Breast epithelium (tissue), 4 donors: ENCODE measurements at regions not wholly inside any gene's neighbourhood (a gene's known extent, or its start where the extent isn't known, plus 50 kb on each side); places are given as distances from the start of the nearest gene placed in this dataset.

Source experiments
- DNase-seq, 2 donors: peaks; one replicate each; pipeline ENCODE4 v3.0.0-alpha.2; 2019; ENCODE audit warnings: low spot score in 2 of 2
- H3K27ac ChIP-seq, 2 donors: fragments of 200-600 bp; sonication (generic) in 1 of 2; one replicate each; pipeline ENCODE4 v1.5.1; 2016 to 2019; ENCODE audit warnings: mild to moderate bottlenecking in 1 of 2
- H3K27me3 ChIP-seq, 2 donors: fragments of 200-600 bp; sonication (generic) in 1 of 2; one replicate each; pipeline versions ENCODE4 v1.5.1 to v1.6.0; 2017 to 2019; ENCODE audit warnings: control low read depth in 1 of 2, mild to moderate bottlenecking in 1 of 2
- H3K36me3 ChIP-seq: fragments of 200-600 bp; one replicate; pipeline ENCODE4 v1.5.1; 2019
- H3K4me1 ChIP-seq, 2 donors: fragments of 200-600 bp; sonication (generic); one replicate each; pipeline ENCODE4 v1.5.1; 2016 to 2019; ENCODE audit warnings: control low read depth in 1 of 2
- H3K4me3 ChIP-seq, 3 donors: fragments of 200-600 bp; sonication (generic); 1 replicate in 2 of 3; 2 replicates in 1 of 3; pipeline ENCODE4 v1.5.1; 2016 to 2019; ENCODE audit warnings: mild to moderate bottlenecking in 3 of 3, moderate library complexity in 2 of 3
- H3K9me3 ChIP-seq, 2 donors: fragments of 200-600 bp; sonication (generic) in 1 of 2; one replicate each; pipeline ENCODE4 v1.5.1; 2016 to 2019; ENCODE audit warnings: control low read depth in 1 of 2
- POLR2A ChIP-seq: fragments of 450-650 bp; IDR thresholded peaks from one replicate; pipeline ENCODE4 v1.6.1; 2016; ENCODE audit warnings: antibody characterized with exemption, mild to moderate bottlenecking, moderate library complexity
- POLR2AphosphoS5 ChIP-seq, 3 donors: sonication (generic); formaldehyde crosslinking; IDR thresholded peaks; one replicate each; pipeline ENCODE4 v1.6.1; 2017; ENCODE audit warnings: antibody characterized with exemption in 3 of 3
- intact Hi-C: fragments of 100-400 bp; cut with DNase I; formaldehyde crosslinking; loops from one replicate; pipeline ENCODE4 v1.15.1; 2023; ENCODE audit warnings: low total_unique reads
- TF ChIP-seq, protein P1 (sequence below), 3 donors: fragments of 450-650 bp; IDR thresholded peaks; one replicate each; pipeline ENCODE4 v1.5.1; 2016 to 2017; ENCODE audit warnings: antibody characterized with exemption in 3 of 3, mild to moderate bottlenecking in 3 of 3, moderate library complexity in 3 of 3

DNA sequence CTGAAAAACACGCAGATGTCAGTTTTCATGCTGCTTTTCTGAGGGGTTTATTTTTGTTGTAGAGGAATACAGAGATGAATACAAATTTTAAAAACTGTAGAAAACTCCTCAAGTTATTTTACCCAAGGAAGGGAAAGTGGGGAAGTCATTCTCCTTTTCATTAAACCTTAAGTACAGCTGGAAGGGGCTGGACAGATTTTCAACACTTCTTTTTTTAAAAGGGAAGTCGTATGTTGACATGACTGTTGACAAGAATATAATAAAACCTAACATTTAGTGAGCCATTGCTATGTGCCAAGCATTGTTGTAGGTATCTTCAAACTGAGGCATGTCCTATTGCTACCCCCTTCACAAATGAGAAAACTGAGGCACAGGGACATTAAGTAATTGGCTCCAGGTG is 235.7 kb upstream of the ELL2 start:
- Histone ChIP-seq H3K9me3 (no peaks in the 10 kb centered on the region), H3K36me3 (no peaks in the 10 kb centered on the region), H3K27ac (no peak overlapping the region), H3K4me1 (no peaks in the 10 kb centered on the region), H3K4me3 (no peak overlapping the region), H3K27me3 (no peaks in the 10 kb centered on the region)
- intact Hi-C loops: no loop called here
- DNase-seq: no peak
- TF ChIP-seq, protein P1, sequence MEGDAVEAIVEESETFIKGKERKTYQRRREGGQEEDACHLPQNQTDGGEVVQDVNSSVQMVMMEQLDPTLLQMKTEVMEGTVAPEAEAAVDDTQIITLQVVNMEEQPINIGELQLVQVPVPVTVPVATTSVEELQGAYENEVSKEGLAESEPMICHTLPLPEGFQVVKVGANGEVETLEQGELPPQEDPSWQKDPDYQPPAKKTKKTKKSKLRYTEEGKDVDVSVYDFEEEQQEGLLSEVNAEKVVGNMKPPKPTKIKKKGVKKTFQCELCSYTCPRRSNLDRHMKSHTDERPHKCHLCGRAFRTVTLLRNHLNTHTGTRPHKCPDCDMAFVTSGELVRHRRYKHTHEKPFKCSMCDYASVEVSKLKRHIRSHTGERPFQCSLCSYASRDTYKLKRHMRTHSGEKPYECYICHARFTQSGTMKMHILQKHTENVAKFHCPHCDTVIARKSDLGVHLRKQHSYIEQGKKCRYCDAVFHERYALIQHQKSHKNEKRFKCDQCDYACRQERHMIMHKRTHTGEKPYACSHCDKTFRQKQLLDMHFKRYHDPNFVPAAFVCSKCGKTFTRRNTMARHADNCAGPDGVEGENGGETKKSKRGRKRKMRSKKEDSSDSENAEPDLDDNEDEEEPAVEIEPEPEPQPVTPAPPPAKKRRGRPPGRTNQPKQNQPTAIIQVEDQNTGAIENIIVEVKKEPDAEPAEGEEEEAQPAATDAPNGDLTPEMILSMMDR (IDR thresholded peaks at IDR 0.05): no peak
- TF ChIP-seq POLR2AphosphoS5 (IDR thresholded peaks at IDR 0.05) (no peak), POLR2A (no peak)

DNA sequence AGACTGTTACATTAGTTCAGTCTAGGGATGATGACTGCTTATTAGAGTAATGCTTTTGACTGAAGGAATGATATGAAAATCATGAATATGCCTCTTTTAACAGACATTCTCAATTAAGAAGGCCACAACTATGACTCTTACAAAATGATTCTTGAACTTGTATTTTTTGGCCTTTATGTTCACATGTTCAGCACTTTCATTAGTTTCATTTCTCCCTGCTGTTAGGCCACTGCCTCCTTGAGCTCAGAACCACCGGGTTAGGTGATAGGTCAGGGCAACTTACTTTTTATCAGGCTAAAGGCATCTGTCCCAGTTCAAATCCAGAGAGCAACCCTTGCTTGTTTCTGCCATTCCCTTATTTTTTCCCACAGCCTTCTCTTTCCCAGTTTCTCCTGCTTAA is 235.2 kb upstream of the ELL2 start:
- DNase-seq: no peak
- TF ChIP-seq POLR2A: no peak
- TF ChIP-seq, protein P1 (IDR thresholded peaks at IDR 0.05): no peak
- no peak for TF ChIP-seq POLR2AphosphoS5 (IDR thresholded peaks at IDR 0.05)
- Histone ChIP-seq H3K9me3 (no peaks in the 10 kb centered on the region), H3K4me1 (no peaks in the 10 kb centered on the region), H3K4me3 (no peak overlapping the region), H3K27ac (no peak overlapping the region), H3K36me3 (no peaks in the 10 kb centered on the region), H3K27me3 (no peaks in the 10 kb centered on the region)
- intact Hi-C loops: no loop called here

DNA sequence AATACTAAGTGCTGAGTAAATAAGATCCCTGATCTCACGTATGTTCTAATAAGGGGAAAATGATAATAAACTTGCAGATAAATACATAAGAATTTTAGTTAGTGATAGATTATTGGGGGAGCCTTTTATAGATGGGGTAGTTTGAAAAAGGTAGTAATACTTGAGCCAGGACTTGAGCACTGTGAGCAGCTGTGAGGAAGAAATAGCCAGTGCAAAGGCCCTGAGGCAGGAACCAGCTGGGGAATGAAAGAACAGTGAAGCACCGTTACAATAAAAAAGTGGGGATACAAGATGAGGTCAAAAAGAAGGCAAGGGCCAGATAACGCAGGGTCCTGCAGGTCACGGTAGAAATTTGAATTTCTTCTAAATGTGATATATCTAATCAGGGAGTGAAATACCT is 234.8 kb upstream of the ELL2 start:
- no peaks in the 10 kb centered on the region for H3K27me3 ChIP-seq
- H3K9me3 ChIP-seq: no peaks in the 10 kb centered on the region
- no peak for TF ChIP-seq POLR2A
- no peak for TF ChIP-seq POLR2AphosphoS5 (IDR thresholded peaks at IDR 0.05)
- TF ChIP-seq, protein P1 (IDR thresholded peaks at IDR 0.05): no peak
- H3K27ac ChIP-seq: no peak overlapping the region
- no peak for DNase-seq
- H3K4me1 ChIP-seq: no peaks in the 10 kb centered on the region
- H3K4me3 ChIP-seq: no peak overlapping the region
- intact Hi-C loops: no loop called here
- H3K36me3 ChIP-seq: no peaks in the 10 kb centered on the region

DNA sequence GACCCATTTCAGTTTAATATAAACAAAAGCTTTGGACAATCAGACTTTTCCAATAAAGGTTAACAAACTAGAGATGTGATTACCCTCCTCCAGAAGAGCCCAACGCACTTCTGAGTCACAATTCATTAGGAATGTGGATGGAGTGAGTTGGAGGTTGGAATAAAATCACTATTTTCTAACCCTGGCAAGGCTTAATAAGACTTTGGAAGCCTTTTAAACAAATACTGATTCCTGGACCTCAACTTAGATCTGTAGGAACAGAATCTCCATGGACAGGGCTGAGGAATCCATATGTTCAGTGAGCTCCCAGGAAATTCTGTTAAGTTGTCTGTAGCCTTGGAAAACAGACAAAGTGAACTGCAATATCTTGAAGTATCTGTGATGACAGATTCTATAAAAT is 233.5 kb upstream of the ELL2 start:
- H3K27ac ChIP-seq: no peak overlapping the region
- H3K27me3 ChIP-seq: no peaks in the 10 kb centered on the region
- H3K36me3 ChIP-seq: no peaks in the 10 kb centered on the region
- TF ChIP-seq, protein P1 (IDR thresholded peaks at IDR 0.05): no peak
- TF ChIP-seq POLR2A (no peak), POLR2AphosphoS5 (IDR thresholded peaks at IDR 0.05) (no peak)
- no peaks in the 10 kb centered on the region for H3K4me1 ChIP-seq
- no peak overlapping the region for H3K4me3 ChIP-seq
- no peaks in the 10 kb centered on the region for H3K9me3 ChIP-seq
- no peak for DNase-seq
- intact Hi-C loops: no loop called here

DNA sequence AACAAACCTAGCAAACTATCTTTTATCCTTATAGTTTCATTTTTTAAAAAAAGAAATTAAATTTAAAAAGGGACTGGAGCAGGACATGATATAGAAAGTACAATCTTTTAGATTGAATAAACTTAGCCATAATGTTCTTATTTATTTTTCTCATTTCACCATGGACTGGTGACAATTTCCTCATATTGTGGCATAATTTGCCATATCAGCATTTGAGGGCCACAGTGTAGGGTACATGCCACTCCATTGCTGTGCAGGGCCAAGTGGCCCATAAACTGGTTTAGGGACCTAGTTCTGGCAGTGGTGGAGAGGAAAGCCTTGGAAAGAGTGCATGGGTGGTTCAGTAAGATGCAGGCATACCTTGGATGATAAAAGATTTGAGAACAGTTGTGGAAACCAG is 232.9 kb upstream of the ELL2 start:
- no peaks in the 10 kb centered on the region for H3K27me3 ChIP-seq
- intact Hi-C loops: no loop called here
- no peak for DNase-seq
- no peaks in the 10 kb centered on the region for H3K9me3 ChIP-seq
- no peaks in the 10 kb centered on the region for H3K4me1 ChIP-seq
- H3K4me3 ChIP-seq: no peak overlapping the region
- TF ChIP-seq POLR2AphosphoS5 (IDR thresholded peaks at IDR 0.05) (no peak), POLR2A (no peak)
- TF ChIP-seq, protein P1 (IDR thresholded peaks at IDR 0.05): no peak
- no peaks in the 10 kb centered on the region for H3K36me3 ChIP-seq
- H3K27ac ChIP-seq: no peak overlapping the region
